Nephron (organoid): ENCODE measurements at regions not wholly inside any gene's neighbourhood (a gene's known extent, or its start where the extent isn't known, plus 50 kb on each side); places are given as distances from the start of the nearest gene placed in this dataset.

Experiments used
- H3K27ac Mint-ChIP-seq, 3 experiments: 2 replicates each; pipeline ENCODE4 v1.8.0; 2020; ENCODE audit warnings: mixed read lengths in 3 of 3, mild to moderate bottlenecking in 2 of 3, moderate library complexity in 1 of 3
- H3K27me3 Mint-ChIP-seq: 2 replicates; pipeline ENCODE4 v1.8.0; 2021; ENCODE audit warnings: low read depth, mild to moderate bottlenecking, moderate library complexity, mixed read lengths
- H3K36me3 Mint-ChIP-seq: 2 replicates; pipeline ENCODE4 v1.8.0; 2020; ENCODE audit warnings: low read depth, mixed read lengths
- H3K4me1 Mint-ChIP-seq: 2 replicates; pipeline ENCODE4 v1.8.0; 2020; ENCODE audit warnings: mixed read lengths
- H3K4me3 Mint-ChIP-seq, 3 experiments: 2 replicates each; pipeline ENCODE4 v1.8.0; 2020; ENCODE audit warnings: mild to moderate bottlenecking in 3 of 3, mixed read lengths in 3 of 3, moderate library complexity in 2 of 3
- H3K9me3 Mint-ChIP-seq: 2 replicates; pipeline ENCODE4 v1.8.0; 2020; ENCODE audit warnings: mixed read lengths
- TF ChIP-seq, protein P1 (sequence below), 3 experiments: fragments of 200-600 bp; sonication (generic); IDR thresholded peaks; one replicate each; pipeline ENCODE4 v1.5.0; 2021; ENCODE audit warnings: antibody characterized with exemption in 3 of 3; ENCODE audit not compliant: unreplicated experiment in 3 of 3

DNA sequence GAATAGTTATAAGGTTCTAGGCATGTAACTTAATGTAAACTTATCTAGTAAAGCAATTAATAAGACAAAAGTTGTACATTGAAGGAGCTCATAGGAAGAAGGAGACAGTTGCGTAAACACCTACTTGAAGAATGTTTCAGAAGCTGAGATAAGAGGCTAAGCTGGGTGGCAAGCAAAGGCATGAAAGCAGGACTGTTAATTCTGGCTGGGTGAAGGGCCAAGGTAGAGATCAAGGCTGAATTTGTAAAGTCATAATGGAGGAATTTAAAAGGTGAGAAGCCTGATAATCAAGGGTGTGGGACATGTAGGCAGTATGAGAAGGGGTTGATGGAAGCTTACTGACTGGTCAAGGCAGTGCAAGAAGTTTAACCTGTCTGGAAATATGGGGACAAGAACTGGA is 80.4 kb upstream of the TGFBR2 start:
- TF ChIP-seq, protein P1, sequence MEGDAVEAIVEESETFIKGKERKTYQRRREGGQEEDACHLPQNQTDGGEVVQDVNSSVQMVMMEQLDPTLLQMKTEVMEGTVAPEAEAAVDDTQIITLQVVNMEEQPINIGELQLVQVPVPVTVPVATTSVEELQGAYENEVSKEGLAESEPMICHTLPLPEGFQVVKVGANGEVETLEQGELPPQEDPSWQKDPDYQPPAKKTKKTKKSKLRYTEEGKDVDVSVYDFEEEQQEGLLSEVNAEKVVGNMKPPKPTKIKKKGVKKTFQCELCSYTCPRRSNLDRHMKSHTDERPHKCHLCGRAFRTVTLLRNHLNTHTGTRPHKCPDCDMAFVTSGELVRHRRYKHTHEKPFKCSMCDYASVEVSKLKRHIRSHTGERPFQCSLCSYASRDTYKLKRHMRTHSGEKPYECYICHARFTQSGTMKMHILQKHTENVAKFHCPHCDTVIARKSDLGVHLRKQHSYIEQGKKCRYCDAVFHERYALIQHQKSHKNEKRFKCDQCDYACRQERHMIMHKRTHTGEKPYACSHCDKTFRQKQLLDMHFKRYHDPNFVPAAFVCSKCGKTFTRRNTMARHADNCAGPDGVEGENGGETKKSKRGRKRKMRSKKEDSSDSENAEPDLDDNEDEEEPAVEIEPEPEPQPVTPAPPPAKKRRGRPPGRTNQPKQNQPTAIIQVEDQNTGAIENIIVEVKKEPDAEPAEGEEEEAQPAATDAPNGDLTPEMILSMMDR (IDR thresholded peaks at IDR 0.05; ENCODE audit: unreplicated experiment in 3 of 3): no peak
- H3K4me1 Mint-ChIP-seq: no peaks in the 10 kb centered on the region
- no peak overlapping the region for H3K27ac Mint-ChIP-seq
- no peak overlapping the region for H3K4me3 Mint-ChIP-seq
- peaks cover 3% of the 10 kb centered on the region for H3K9me3 Mint-ChIP-seq
- no peaks in the 10 kb centered on the region for H3K36me3 Mint-ChIP-seq
- H3K27me3 Mint-ChIP-seq: peaks cover 6% of the 10 kb centered on the region

- Mint-ChIP-seq H3K36me3 (no peaks in the 10 kb centered on the region), H3K9me3 (peaks cover 3% of the 10 kb centered on the region), H3K4me1 (no peaks in the 10 kb centered on the region), H3K4me3 (no peak overlapping the region), H3K27me3 (peaks cover 6% of the 10 kb centered on the region), H3K27ac (no peak overlapping the region)
- TF ChIP-seq, protein P1 (IDR thresholded peaks at IDR 0.05; ENCODE audit: unreplicated experiment in 3 of 3): no peak
Observed at GRCh38 chr3:30527186-30527585, 79.2 kb upstream of the TGFBR2 start.

GRCh38 chr3:30527720-30528119 is 78.7 kb upstream of the TGFBR2 start:
- no peaks in the 10 kb centered on the region for H3K4me1 Mint-ChIP-seq
- TF ChIP-seq, protein P1 (IDR thresholded peaks at IDR 0.05; ENCODE audit: unreplicated experiment in 3 of 3): no peak
- H3K36me3 Mint-ChIP-seq: no peaks in the 10 kb centered on the region
- no peak overlapping the region for H3K4me3 Mint-ChIP-seq
- peaks cover 3% of the 10 kb centered on the region for H3K9me3 Mint-ChIP-seq
- H3K27ac Mint-ChIP-seq: peak overlapping the region in 1 of 3 experiments; percentile 37
- peaks cover 3% of the 10 kb centered on the region for H3K27me3 Mint-ChIP-seq

DNA sequence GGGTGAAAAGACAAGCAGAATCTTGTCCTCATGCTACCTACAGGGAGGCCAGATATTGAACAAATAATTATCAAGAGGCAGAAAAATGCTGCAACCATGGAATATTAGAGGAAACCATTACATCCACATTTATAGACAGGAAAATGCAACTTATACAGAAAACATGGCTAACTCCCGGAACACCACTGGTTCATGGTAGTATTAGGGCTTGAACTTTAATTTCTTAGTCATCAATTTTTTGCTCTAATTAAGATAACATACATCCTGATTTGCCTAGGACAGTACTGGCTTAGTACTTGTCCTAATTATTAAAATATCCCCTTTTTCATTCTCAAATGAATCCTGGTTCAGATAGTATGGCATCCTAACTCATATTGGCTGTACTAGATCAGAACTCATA is 76.3 kb upstream of the TGFBR2 start:
- no peak overlapping the region for H3K4me3 Mint-ChIP-seq
- peaks cover 3% of the 10 kb centered on the region for H3K9me3 Mint-ChIP-seq
- TF ChIP-seq, protein P1 (IDR thresholded peaks at IDR 0.05; ENCODE audit: unreplicated experiment in 3 of 3): no peak
- H3K4me1 Mint-ChIP-seq: no peaks in the 10 kb centered on the region
- H3K27me3 Mint-ChIP-seq: peaks cover 3% of the 10 kb centered on the region
- no peaks in the 10 kb centered on the region for H3K36me3 Mint-ChIP-seq
- H3K27ac Mint-ChIP-seq: no peak overlapping the region

GRCh38 chr3:30531017-30531570 is 75.3 kb upstream of the TGFBR2 start:
- Mint-ChIP-seq H3K27ac (no peak overlapping the region), H3K9me3 (peaks cover 4% of the 10 kb centered on the region), H3K4me1 (no peaks in the 10 kb centered on the region), H3K27me3 (peaks cover 3% of the 10 kb centered on the region), H3K36me3 (no peaks in the 10 kb centered on the region), H3K4me3 (no peak overlapping the region)
- TF ChIP-seq, protein P1 (IDR thresholded peaks at IDR 0.05; ENCODE audit: unreplicated experiment in 3 of 3): no peak

GRCh38 chr3:30535525-30535924 is 70.9 kb upstream of the TGFBR2 start:
- TF ChIP-seq, protein P1 (IDR thresholded peaks at IDR 0.05; ENCODE audit: unreplicated experiment in 3 of 3): no peak
- Mint-ChIP-seq H3K4me3 (no peak overlapping the region), H3K4me1 (no peaks in the 10 kb centered on the region), H3K27ac (no peak overlapping the region), H3K27me3 (no peaks in the 10 kb centered on the region), H3K9me3 (peaks cover 3% of the 10 kb centered on the region), H3K36me3 (no peaks in the 10 kb centered on the region)
